GM12878 (cell line): ENCODE measurements at regions not wholly inside any gene's neighbourhood (a gene's known extent, or its start where the extent isn't known, plus 50 kb on each side); places are given as distances from the start of the nearest gene placed in this dataset.

Source experiments
- CBX3 ChIP-seq: fragments of 200-600 bp; sonication (generic); IDR thresholded peaks from 2 replicates; pipeline ENCODE4 v1.6.1; 2016; ENCODE audit warnings: low read depth, borderline replicate concordance
- CREM ChIP-seq: IDR thresholded peaks from 2 replicates; pipeline ENCODE4 v1.6.1; 2014; ENCODE audit warnings: antibody characterized with exemption, low read depth
- EZH2 ChIP-seq: IDR thresholded peaks from 2 replicates; pipeline ENCODE4 v1.6.1; 2012; ENCODE audit warnings: low read depth, mild to moderate bottlenecking, control low read depth, inconsistent platforms, low read length, borderline replicate concordance; ENCODE audit not compliant: control insufficient read depth
- JUND ChIP-seq: IDR thresholded peaks from 2 replicates; pipeline ENCODE4 v1.6.1; 2012; ENCODE audit warnings: low read depth, mild to moderate bottlenecking, low read length, improper control_type of control experiment, moderate library complexity
- MYC ChIP-seq: IDR thresholded peaks from 2 replicates; pipeline ENCODE4 v1.6.1; 2011; ENCODE audit warnings: mild to moderate bottlenecking, low read length, moderate library complexity, inconsistent platforms; ENCODE audit not compliant: insufficient read depth, insufficient replicate concordance, insufficient read length, severe bottlenecking
- POLR2A ChIP-seq: IDR thresholded peaks from 2 replicates; pipeline ENCODE4 v1.6.1; 2011; ENCODE audit warnings: low read depth, mild to moderate bottlenecking, low read length
- SP1 ChIP-seq: IDR thresholded peaks from one replicate; pipeline ENCODE4 v1.6.1; 2011; ENCODE audit warnings: low read depth, low read length
- ZNF622 ChIP-seq: fragments of 450-650 bp; IDR thresholded peaks from 2 replicates; pipeline ENCODE4 v1.6.1; 2017; ENCODE audit warnings: mild to moderate bottlenecking, inconsistent platforms
- ZSCAN29 ChIP-seq: fragments of 450-650 bp; IDR thresholded peaks from 2 replicates; pipeline ENCODE4 v1.6.1; 2017; ENCODE audit warnings: mild to moderate bottlenecking, moderate library complexity
- TF ChIP-seq, protein P1 (sequence below): IDR thresholded peaks from 2 replicates; pipeline ENCODE4 v1.6.1; 2012; ENCODE audit warnings: low read depth, low read length, improper control_type of control experiment
- TF ChIP-seq, protein P2 (sequence below): IDR thresholded peaks from 2 replicates; pipeline ENCODE4 v1.6.1; 2012; ENCODE audit warnings: low read length, inconsistent platforms

DNA sequence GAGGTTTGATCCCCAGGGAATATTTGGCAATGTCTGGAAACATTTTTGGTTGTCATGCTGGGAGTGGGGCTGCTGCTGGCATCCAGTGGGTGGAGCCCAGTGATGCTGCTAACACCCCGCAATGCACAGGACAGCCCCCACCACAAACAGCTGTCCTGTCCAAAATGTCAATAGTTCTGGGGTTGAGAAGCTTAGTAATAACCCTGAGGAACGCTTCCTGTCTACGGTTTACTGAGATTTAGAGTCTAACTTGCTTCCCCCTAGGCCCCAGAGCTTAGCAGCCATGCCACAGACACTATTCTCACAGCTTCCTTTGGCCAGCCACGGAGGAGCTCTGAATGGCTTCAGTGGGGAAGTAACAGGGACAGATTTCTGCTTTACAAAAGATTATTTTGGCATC lies 66.5 kb downstream of the MSX2 start:
- TF ChIP-seq, protein P1, sequence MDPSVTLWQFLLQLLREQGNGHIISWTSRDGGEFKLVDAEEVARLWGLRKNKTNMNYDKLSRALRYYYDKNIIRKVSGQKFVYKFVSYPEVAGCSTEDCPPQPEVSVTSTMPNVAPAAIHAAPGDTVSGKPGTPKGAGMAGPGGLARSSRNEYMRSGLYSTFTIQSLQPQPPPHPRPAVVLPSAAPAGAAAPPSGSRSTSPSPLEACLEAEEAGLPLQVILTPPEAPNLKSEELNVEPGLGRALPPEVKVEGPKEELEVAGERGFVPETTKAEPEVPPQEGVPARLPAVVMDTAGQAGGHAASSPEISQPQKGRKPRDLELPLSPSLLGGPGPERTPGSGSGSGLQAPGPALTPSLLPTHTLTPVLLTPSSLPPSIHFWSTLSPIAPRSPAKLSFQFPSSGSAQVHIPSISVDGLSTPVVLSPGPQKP = no peak
- TF ChIP-seq CREM (no peak), EZH2 (no peak), ZNF622 (no peak), POLR2A (no peak), JUND (no peak), CBX3 (no peak), ZSCAN29 (no peak), MYC (no peak), SP1 (no peak)
- TF ChIP-seq, protein P2, sequence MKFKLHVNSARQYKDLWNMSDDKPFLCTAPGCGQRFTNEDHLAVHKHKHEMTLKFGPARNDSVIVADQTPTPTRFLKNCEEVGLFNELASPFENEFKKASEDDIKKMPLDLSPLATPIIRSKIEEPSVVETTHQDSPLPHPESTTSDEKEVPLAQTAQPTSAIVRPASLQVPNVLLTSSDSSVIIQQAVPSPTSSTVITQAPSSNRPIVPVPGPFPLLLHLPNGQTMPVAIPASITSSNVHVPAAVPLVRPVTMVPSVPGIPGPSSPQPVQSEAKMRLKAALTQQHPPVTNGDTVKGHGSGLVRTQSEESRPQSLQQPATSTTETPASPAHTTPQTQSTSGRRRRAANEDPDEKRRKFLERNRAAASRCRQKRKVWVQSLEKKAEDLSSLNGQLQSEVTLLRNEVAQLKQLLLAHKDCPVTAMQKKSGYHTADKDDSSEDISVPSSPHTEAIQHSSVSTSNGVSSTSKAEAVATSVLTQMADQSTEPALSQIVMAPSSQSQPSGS = no peak
